Neural cell (in vitro differentiated cells): ENCODE measurements at regions not wholly inside any gene's neighbourhood (a gene's known extent, or its start where the extent isn't known, plus 50 kb on each side); places are given as distances from the start of the nearest gene placed in this dataset.

ENCODE experiments used
- H2AFZ ChIP-seq: fragments of 200-600, 300-800 bp; sonication (generic), shearing (Covaris generic); 2 replicates; pipeline ENCODE4 v1.6.0; 2014; ENCODE audit warnings: low read depth, mild to moderate bottlenecking, antibody characterized with exemption, low read length, moderate library complexity
- H3F3A ChIP-seq: fragments of 200-600 bp; shearing (Covaris generic); 2 replicates; pipeline ENCODE4 v1.6.1; 2016; ENCODE audit warnings: mild to moderate bottlenecking, moderate library complexity, mixed read lengths, antibody characterized with exemption, low read length; ENCODE audit not compliant: insufficient read depth, poor library complexity, severe bottlenecking
- H3K27ac ChIP-seq: fragments of 200-600, 300-800 bp; sonication (generic), shearing (Covaris generic); 2 replicates; pipeline ENCODE4 v1.5.1; 2014; ENCODE audit warnings: mild to moderate bottlenecking, low read length, moderate library complexity
- H3K27me3 ChIP-seq: fragments of 300-800, 200-600 bp; sonication (generic), shearing (Covaris generic); 2 replicates; pipeline ENCODE4 v1.6.0; 2014; ENCODE audit warnings: mild to moderate bottlenecking, low read depth, low read length, moderate library complexity; ENCODE audit not compliant: insufficient read depth
- H3K36me3 ChIP-seq: fragments of 300-800, 200-600 bp; sonication (generic), shearing (Covaris generic); 2 replicates; pipeline ENCODE4 v1.5.1; 2014; ENCODE audit warnings: mild to moderate bottlenecking, antibody characterized with exemption, low read length, moderate library complexity; ENCODE audit not compliant: insufficient read depth
- H3K4me2 ChIP-seq: fragments of 300-800, 200-600 bp; sonication (generic), shearing (Covaris generic); 2 replicates; pipeline ENCODE4 v1.6.0; 2014; ENCODE audit warnings: mild to moderate bottlenecking, low read length
- H3K4me3 ChIP-seq: fragments of 300-800, 200-600 bp; sonication (generic), shearing (Covaris generic); 2 replicates; pipeline ENCODE4 v1.5.1; 2014; ENCODE audit warnings: mild to moderate bottlenecking, low read length, moderate library complexity
- H3K79me2 ChIP-seq: fragments of 200-600 bp; shearing (Covaris generic); replicated peaks from 2 replicates; pipeline ENCODE4 v1.6.0; 2014; ENCODE audit warnings: mild to moderate bottlenecking, low read length, moderate library complexity; ENCODE audit not compliant: insufficient read depth
- H3K9ac ChIP-seq: fragments of 300-800, 200-600 bp; sonication (generic), shearing (Covaris generic); 2 replicates; pipeline ENCODE4 v1.6.1; 2016; ENCODE audit warnings: mild to moderate bottlenecking, low read length, mixed read lengths
- H3K9me2 ChIP-seq: fragments of 200-600 bp; shearing (Covaris generic); 2 replicates; pipeline ENCODE4 v1.6.1; 2016; ENCODE audit warnings: mild to moderate bottlenecking, low read length, mixed read lengths; ENCODE audit not compliant: insufficient read depth
- H3K9me3 ChIP-seq: fragments of 200-600, 300-800 bp; sonication (generic), shearing (Covaris generic); 2 replicates; pipeline ENCODE4 v1.6.1; 2016; ENCODE audit warnings: mild to moderate bottlenecking, mixed run types, low read length, moderate library complexity, mixed read lengths
- H4K20me1 ChIP-seq: fragments of 200-600 bp; shearing (Covaris generic); 2 replicates; pipeline ENCODE4 v1.6.1; 2016; ENCODE audit warnings: mild to moderate bottlenecking, mixed run types; ENCODE audit not compliant: insufficient read depth
- CTCF ChIP-seq: fragments of 450-650 bp; IDR thresholded peaks from 2 replicates; pipeline ENCODE4 v1.5.1; 2014; ENCODE audit warnings: antibody characterized with exemption, mild to moderate bottlenecking, moderate library complexity; ENCODE audit not compliant: poor library complexity, severe bottlenecking
- EP300 ChIP-seq: fragments of 450-650 bp; conservative IDR thresholded peaks from 2 replicates; pipeline ENCODE4 v1.6.1; 2014; ENCODE audit warnings: antibody characterized with exemption, mild to moderate bottlenecking, moderate library complexity; ENCODE audit not compliant: poor library complexity, severe bottlenecking
- EZH2 ChIP-seq: fragments of 200-600, 300-800 bp; shearing (Covaris generic), sonication (generic); IDR thresholded peaks from 2 replicates; pipeline ENCODE4 v1.6.1; 2014; ENCODE audit warnings: antibody characterized with exemption, low read length, borderline replicate concordance, mild to moderate bottlenecking; ENCODE audit not compliant: insufficient read depth, poor library complexity, severe bottlenecking
- MXI1 ChIP-seq: fragments of 450-650 bp; conservative IDR thresholded peaks from 2 replicates; pipeline ENCODE4 v1.6.1; 2014; ENCODE audit warnings: antibody characterized with exemption, mild to moderate bottlenecking; ENCODE audit not compliant: poor library complexity, severe bottlenecking
- POLR2AphosphoS5 ChIP-seq: IDR thresholded peaks from 2 replicates; pipeline ENCODE4 v1.6.1; 2012
- RAD21 ChIP-seq: fragments of 450-650 bp; conservative IDR thresholded peaks from 2 replicates; pipeline ENCODE4 v1.6.1; 2014; ENCODE audit warnings: antibody characterized with exemption, mild to moderate bottlenecking, moderate library complexity
- REST ChIP-seq: IDR thresholded peaks from 2 replicates; pipeline ENCODE4 v1.6.1; 2012; ENCODE audit warnings: borderline replicate concordance
- SMC3 ChIP-seq: fragments of 450-650 bp; conservative IDR thresholded peaks from 2 replicates; pipeline ENCODE4 v1.6.1; 2014; ENCODE audit warnings: antibody characterized with exemption, mild to moderate bottlenecking, moderate library complexity; ENCODE audit not compliant: poor library complexity
- TAF1 ChIP-seq: IDR thresholded peaks from 2 replicates; pipeline ENCODE4 v1.6.1; 2012; ENCODE audit warnings: low read depth

- no peak overlapping the region for H3K9ac ChIP-seq
- H3K27me3 ChIP-seq = no peaks in the 10 kb centered on the region
- H3K9me3 ChIP-seq = peaks cover 15% of the 10 kb centered on the region
- peaks cover 5% of the 10 kb centered on the region for H3K36me3 ChIP-seq
- no peak overlapping the region for H3K27ac ChIP-seq
- H3K4me3 ChIP-seq = no peak overlapping the region
- H3F3A ChIP-seq = no peaks in the 10 kb centered on the region
- TF ChIP-seq EP300 (no peak), REST (no peak), RAD21 (no peak), TAF1 (no peak), POLR2AphosphoS5 (no peak), SMC3 (no peak), CTCF (no peak), MXI1 (no peak), EZH2 (no peak)
- H3K9me2 ChIP-seq = no peaks in the 10 kb centered on the region
- H2AFZ ChIP-seq = no peak overlapping the region
- no peaks in the 10 kb centered on the region for H3K79me2 ChIP-seq
- H4K20me1 ChIP-seq = no peaks in the 10 kb centered on the region
- H3K4me2 ChIP-seq = no peak overlapping the region
Observed at GRCh38 chr19:27734496-27735220, 1478.3 kb downstream of the UQCRFS1 start.

- Histone ChIP-seq H2AFZ (no peak overlapping the region), H3K27me3 (no peaks in the 10 kb centered on the region), H3K4me2 (no peak overlapping the region), H3K4me3 (no peak overlapping the region), H3K9ac (no peak overlapping the region), H3K79me2 (no peaks in the 10 kb centered on the region), H3K27ac (no peak overlapping the region), H3F3A (no peaks in the 10 kb centered on the region), H3K9me3 (peaks cover 10% of the 10 kb centered on the region), H3K9me2 (no peaks in the 10 kb centered on the region), H4K20me1 (no peaks in the 10 kb centered on the region), H3K36me3 (peaks cover 5% of the 10 kb centered on the region)
- no peak for TF ChIP-seq MXI1
- TF ChIP-seq EZH2 = no peak
- no peak for TF ChIP-seq CTCF
- no peak for TF ChIP-seq RAD21
- no peak for TF ChIP-seq POLR2AphosphoS5
- no peak for TF ChIP-seq EP300
- TF ChIP-seq REST = no peak
- no peak for TF ChIP-seq SMC3
- TF ChIP-seq TAF1 = no peak
Observed at GRCh38 chr19:27733551-27734266, 1479.2 kb downstream of the UQCRFS1 start.
